Upper lobe of left lung (tissue), 4 donors: ENCODE measurements at regions not wholly inside any gene's neighbourhood (a gene's known extent, or its start where the extent isn't known, plus 50 kb on each side); places are given as distances from the start of the nearest gene placed in this dataset.

Experiments used
- CTCF ChIP-seq, 6 experiments: fragments of 450-650 bp in 4 of 6; fragments of 200-600 bp in 2 of 6; sonication (generic) in 2 of 6; IDR thresholded peaks; one replicate each; pipeline ENCODE4 v1.5.1; 2016 to 2019; ENCODE audit warnings: antibody characterized with exemption in 6 of 6
- POLR2A ChIP-seq, 4 donors: fragments of 450-650 bp; IDR thresholded peaks; one replicate each; pipeline ENCODE4 v1.5.1; 2016 to 2017; ENCODE audit warnings: antibody characterized with exemption in 4 of 4, mild to moderate bottlenecking in 2 of 4
- POLR2AphosphoS5 ChIP-seq, 2 donors: sonication (generic); formaldehyde crosslinking; IDR thresholded peaks; one replicate each; pipeline ENCODE4 v1.5.1; 2017; ENCODE audit warnings: antibody characterized with exemption in 2 of 2

DNA sequence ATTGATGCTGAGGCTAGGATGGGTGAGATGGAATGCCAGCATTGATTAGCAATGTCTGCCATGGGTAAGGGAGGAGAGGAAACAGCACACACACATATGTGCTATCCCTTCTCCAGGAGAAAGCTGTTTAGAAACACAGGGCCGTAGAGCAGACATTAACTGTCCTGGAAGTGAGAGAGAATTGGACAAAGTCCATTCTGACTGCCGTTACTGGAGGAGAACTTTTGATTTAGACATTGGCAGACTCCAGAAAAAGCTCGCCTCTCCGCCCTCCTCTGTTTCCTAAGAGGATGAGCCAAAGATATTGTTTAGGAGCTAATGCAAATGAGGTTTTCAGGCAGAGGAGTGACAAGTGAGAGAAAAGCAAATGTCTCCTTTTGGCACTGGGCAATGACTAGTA is 237.0 kb downstream of the HAPSTR1 start:
- TF ChIP-seq CTCF (IDR thresholded peaks at IDR 0.05) (no peak), POLR2A (IDR thresholded peaks at IDR 0.05) (no peak), POLR2AphosphoS5 (IDR thresholded peaks at IDR 0.05) (no peak)
